GM23248 (cell line): ENCODE measurements at regions not wholly inside any gene's neighbourhood (a gene's known extent, or its start where the extent isn't known, plus 50 kb on each side); places are given as distances from the start of the nearest gene placed in this dataset.

ENCODE experiments used
- DNase-seq: peaks from one replicate; pipeline ENCODE4 v3.0.0-alpha.2; 2015
- H2AFZ ChIP-seq: fragments of 200-600 bp; sonication (generic); 2 replicates; pipeline ENCODE4 v1.6.1; 2016; ENCODE audit warnings: antibody characterized with exemption
- H3F3A ChIP-seq: fragments of 200-600 bp; sonication (generic); 2 replicates; pipeline ENCODE4 v1.6.1; 2016; ENCODE audit warnings: mild to moderate bottlenecking, antibody characterized with exemption, mixed run types; ENCODE audit not compliant: insufficient read depth
- H3K27ac ChIP-seq: fragments of 200-600 bp; sonication (generic); 2 replicates; pipeline ENCODE4 v1.5.1; 2016; ENCODE audit warnings: mild to moderate bottlenecking
- H3K27me3 ChIP-seq: fragments of 200-600 bp; sonication (generic); replicated peaks from 2 replicates; pipeline ENCODE4 v1.6.1; 2016; ENCODE audit warnings: mild to moderate bottlenecking; ENCODE audit not compliant: insufficient read depth
- H3K36me3 ChIP-seq: fragments of 200-600 bp; sonication (generic); 2 replicates; pipeline ENCODE4 v1.6.1; 2016; ENCODE audit warnings: low read depth, mild to moderate bottlenecking
- H3K4me1 ChIP-seq: fragments of 200-600 bp; sonication (generic); 2 replicates; pipeline ENCODE4 v1.6.1; 2016; ENCODE audit warnings: mild to moderate bottlenecking; ENCODE audit not compliant: insufficient read depth
- H3K4me2 ChIP-seq: fragments of 200-600 bp; sonication (generic); one replicate; pipeline ENCODE4 v1.6.1; 2016; ENCODE audit warnings: mild to moderate bottlenecking; ENCODE audit not compliant: unreplicated experiment
- H3K4me3 ChIP-seq: fragments of 200-600 bp; sonication (generic); 2 replicates; pipeline ENCODE4 v1.5.1; 2016; ENCODE audit warnings: mild to moderate bottlenecking
- H3K79me2 ChIP-seq: fragments of 200-600 bp; sonication (generic); 2 replicates; pipeline ENCODE4 v1.6.1; 2016; ENCODE audit warnings: mild to moderate bottlenecking; ENCODE audit not compliant: insufficient read depth
- H3K9ac ChIP-seq: fragments of 200-600 bp; sonication (generic); 2 replicates; pipeline ENCODE4 v1.6.1; 2016; ENCODE audit warnings: mild to moderate bottlenecking
- H3K9me2 ChIP-seq: fragments of 200-600 bp; sonication (generic); 2 replicates; pipeline ENCODE4 v1.6.1; 2016; ENCODE audit warnings: mixed run types, mild to moderate bottlenecking, moderate library complexity; ENCODE audit not compliant: insufficient read depth
- H3K9me3 ChIP-seq: fragments of 200-600 bp; sonication (generic); one replicate; pipeline ENCODE4 v1.6.1; 2017; ENCODE audit warnings: low read depth
- H4K20me1 ChIP-seq: fragments of 200-600 bp; sonication (generic); 2 replicates; pipeline ENCODE4 v1.6.0; 2016; ENCODE audit not compliant: insufficient read depth
- EZH2 ChIP-seq: fragments of 200-600 bp; sonication (generic); IDR thresholded peaks from 2 replicates; pipeline ENCODE4 v1.6.1; 2018; ENCODE audit warnings: antibody characterized with exemption, mild to moderate bottlenecking; ENCODE audit not compliant: insufficient read depth, poor library complexity, severe bottlenecking
- EZH2phosphoT487 ChIP-seq: fragments of 200-600 bp; sonication (generic); IDR thresholded peaks from 2 replicates; pipeline ENCODE4 v1.6.1; 2018; ENCODE audit warnings: antibody characterized with exemption, moderate library complexity, mild to moderate bottlenecking, low read depth; ENCODE audit not compliant: insufficient read depth
- WGBS, 2 experiments: methylation state at CpG; one replicate each; pipeline ENCODE4 v1.1.6; 2015 to 2017; ENCODE audit warnings: low lambda C conversion rate in 2 of 2, low coverage in 1 of 2; ENCODE audit errors: missing lambda C conversion rate in 2 of 2; 5-methylcytosine and 5-hydroxymethylcytosine counted together
- in situ Hi-C: fragments of 300-500 bp; cut with MboI; formaldehyde crosslinking; loops from 2 replicates; pipeline ENCODE4 v1.15.0; 2020

- peak; percentile 63 for DNase-seq
- Histone ChIP-seq H4K20me1 (no peaks in the 10 kb centered on the region), H3K27me3 (no peaks in the 10 kb centered on the region), H3K4me2 (no peak overlapping the region), H3K9me3 (no peaks in the 10 kb centered on the region), H3K4me1 (peaks cover 62% of the 10 kb centered on the region), H3F3A (peaks cover 64% of the 10 kb centered on the region), H3K9ac (no peak overlapping the region), H3K4me3 (no peak overlapping the region), H3K9me2 (no peaks in the 10 kb centered on the region), H2AFZ (no peak overlapping the region), H3K79me2 (no peaks in the 10 kb centered on the region), H3K27ac (peak overlapping the region; percentile 88), H3K36me3 (no peaks in the 10 kb centered on the region)
- in situ Hi-C loops = no loop called here
- TF ChIP-seq EZH2 (no peak), EZH2phosphoT487 (no peak)
- 58 to 63% methylated on average over 6 of the region's 6 CpGs for WGBS, 2 experiments
These were observed 72.5 kb upstream of the AMPD3 start for GRCh38 chr11:10382518-10382917.

- H3K27ac ChIP-seq = peak overlapping the region; percentile 93
- H3K9me2 ChIP-seq = no peaks in the 10 kb centered on the region
- no peak overlapping the region for H3K9ac ChIP-seq
- H2AFZ ChIP-seq = no peak overlapping the region
- WGBS, 2 experiments = 25 to 43% methylated on average over 6 of the region's 6 CpGs
- TF ChIP-seq EZH2 (no peak), EZH2phosphoT487 (no peak)
- peak overlapping the region; percentile 1 for H3K4me2 ChIP-seq
- H3K9me3 ChIP-seq = no peaks in the 10 kb centered on the region
- in situ Hi-C loops = no loop called here
- H3K79me2 ChIP-seq = no peaks in the 10 kb centered on the region
- DNase-seq = peak; percentile 84
- H3K27me3 ChIP-seq = no peaks in the 10 kb centered on the region
- H3F3A ChIP-seq = peaks cover 43% of the 10 kb centered on the region
- H4K20me1 ChIP-seq = no peaks in the 10 kb centered on the region
- no peaks in the 10 kb centered on the region for H3K36me3 ChIP-seq
- H3K4me1 ChIP-seq = peaks cover 62% of the 10 kb centered on the region
- H3K4me3 ChIP-seq = no peak overlapping the region
These were observed 69.4 kb upstream of the AMPD3 start for GRCh38 chr11:10385696-10386095.

- no peak overlapping the region for H3K4me3 ChIP-seq
- H3K9me3 ChIP-seq = no peaks in the 10 kb centered on the region
- peak overlapping the region; percentile 70 for H3K9ac ChIP-seq
- no peaks in the 10 kb centered on the region for H3K36me3 ChIP-seq
- 50 to 55% methylated on average over 5 of the region's 5 CpGs for WGBS, 2 experiments
- in situ Hi-C loops = no loop called here
- H4K20me1 ChIP-seq = no peaks in the 10 kb centered on the region
- H3K4me2 ChIP-seq = peak overlapping the region; percentile 67
- peak overlapping the region; percentile 93 for H3K27ac ChIP-seq
- H3F3A ChIP-seq = peaks cover 36% of the 10 kb centered on the region
- no peak overlapping the region for H2AFZ ChIP-seq
- TF ChIP-seq EZH2phosphoT487 = no peak
- TF ChIP-seq EZH2 = no peak
- DNase-seq = no peak
- no peaks in the 10 kb centered on the region for H3K9me2 ChIP-seq
- peaks cover 59% of the 10 kb centered on the region for H3K4me1 ChIP-seq
- H3K79me2 ChIP-seq = no peaks in the 10 kb centered on the region
- H3K27me3 ChIP-seq = no peaks in the 10 kb centered on the region
These were observed 68.7 kb upstream of the AMPD3 start for GRCh38 chr11:10386361-10386760.

GRCh38 chr11:10386861-10387205 lies 68.2 kb upstream of the AMPD3 start:
- WGBS, 2 experiments = 47 to 50% methylated on average over 6 of the region's 6 CpGs
- Histone ChIP-seq H3K9me2 (no peaks in the 10 kb centered on the region), H3K36me3 (no peaks in the 10 kb centered on the region), H3K9ac (peak overlapping the region; percentile 70), H3K4me3 (no peak overlapping the region), H3K9me3 (no peaks in the 10 kb centered on the region), H3F3A (peaks cover 32% of the 10 kb centered on the region), H3K79me2 (no peaks in the 10 kb centered on the region), H2AFZ (peak overlapping the region; percentile 44), H3K4me2 (peak overlapping the region; percentile 67), H3K27ac (peak overlapping the region; percentile 93), H3K27me3 (no peaks in the 10 kb centered on the region), H3K4me1 (peaks cover 54% of the 10 kb centered on the region), H4K20me1 (no peaks in the 10 kb centered on the region)
- in situ Hi-C loops = no loop called here
- TF ChIP-seq EZH2phosphoT487 = no peak
- no peak for TF ChIP-seq EZH2
- DNase-seq = no peak
